Upper lobe of left lung (tissue), 4 donors: ENCODE measurements at regions not wholly inside any gene's neighbourhood (a gene's known extent, or its start where the extent isn't known, plus 50 kb on each side); places are given as distances from the start of the nearest gene placed in this dataset.

Experiments used
- CTCF ChIP-seq, 6 experiments: fragments of 450-650 bp in 4 of 6; fragments of 200-600 bp in 2 of 6; sonication (generic) in 2 of 6; IDR thresholded peaks; one replicate each; pipeline ENCODE4 v1.5.1; 2016 to 2019; ENCODE audit warnings: antibody characterized with exemption in 6 of 6
- EP300 ChIP-seq, 4 donors: sonication (generic); formaldehyde crosslinking; IDR thresholded peaks; one replicate each; pipeline ENCODE4 v1.5.1; 2017; ENCODE audit warnings: antibody characterized with exemption in 4 of 4, control low read depth in 2 of 4

- TF ChIP-seq CTCF (IDR thresholded peaks at IDR 0.05) (no peak), EP300 (IDR thresholded peaks at IDR 0.05) (no peak)
Measured at GRCh38 chr13:85853901-85854663, 54.9 kb upstream of the SLITRK6 start.
